Skin epidermis (tissue), 12 donors: ENCODE measurements at regions not wholly inside any gene's neighbourhood (a gene's known extent, or its start where the extent isn't known, plus 50 kb on each side); places are given as distances from the start of the nearest gene placed in this dataset.

Source experiments
- H3K27ac ChIP-seq, 21 experiments: fragments of 200-600 bp; sonication (generic) in 11 of 21; one replicate each; pipeline ENCODE4 v1.5.0; 2020; ENCODE audit warnings: mild to moderate bottlenecking in 3 of 21, inconsistent platforms in 2 of 21, moderate library complexity in 2 of 21
- H3K4me3 ChIP-seq, 7 experiments: fragments of 200-600 bp; sonication (generic) in 2 of 7; one replicate each; pipeline ENCODE4 v1.5.0; 2020; ENCODE audit warnings: inconsistent platforms in 2 of 7, mild to moderate bottlenecking in 2 of 7, moderate library complexity in 1 of 7

- Histone ChIP-seq H3K4me3 (no peak overlapping the region), H3K27ac (no peak overlapping the region)
Observed at GRCh38 chr21:36553406-36553805, 73.5 kb upstream of the CLDN14 start.

- no peak overlapping the region for H3K27ac ChIP-seq
- no peak overlapping the region for H3K4me3 ChIP-seq
Observed at GRCh38 chr21:36554411-36555157, 74.7 kb upstream of the CLDN14 start.

- Histone ChIP-seq H3K27ac (no peak overlapping the region), H3K4me3 (no peak overlapping the region)
Observed at GRCh38 chr21:36555199-36555800, 75.4 kb upstream of the CLDN14 start.

- H3K4me3 ChIP-seq, result no peak overlapping the region
Observed at GRCh38 chr21:36557316-36557715, 77.4 kb upstream of the CLDN14 start.

GRCh38 chr21:36560933-36561575 is 81.1 kb upstream of the CLDN14 start:
- no peak overlapping the region for H3K27ac ChIP-seq

More at GRCh38 chr21:36557316-36557715, 77.4 kb upstream of the CLDN14 start:
- no peak overlapping the region for H3K27ac ChIP-seq

GRCh38 chr21:36563341-36563926 is 83.5 kb upstream of the CLDN14 start:
- no peak overlapping the region for H3K27ac ChIP-seq
- no peak overlapping the region for H3K4me3 ChIP-seq

More at GRCh38 chr21:36560933-36561575, 81.1 kb upstream of the CLDN14 start:
- no peak overlapping the region for H3K4me3 ChIP-seq

GRCh38 chr21:36564647-36565046 is 84.7 kb upstream of the CLDN14 start:
- H3K4me3 ChIP-seq, result no peak overlapping the region
- H3K27ac ChIP-seq, result no peak overlapping the region

GRCh38 chr21:36565540-36565939 is 85.6 kb upstream of the CLDN14 start:
- H3K27ac ChIP-seq, result no peak overlapping the region
- no peak overlapping the region for H3K4me3 ChIP-seq

- Histone ChIP-seq H3K27ac (no peak overlapping the region), H3K4me3 (no peak overlapping the region)
Observed at GRCh38 chr21:36566644-36567043, 86.7 kb upstream of the CLDN14 start.

- Histone ChIP-seq H3K27ac (no peak overlapping the region), H3K4me3 (no peak overlapping the region)
Observed at GRCh38 chr21:36567216-36567885, 87.4 kb upstream of the CLDN14 start.

- no peak overlapping the region for H3K27ac ChIP-seq
- no peak overlapping the region for H3K4me3 ChIP-seq
Observed at GRCh38 chr21:36569511-36569910, 89.6 kb upstream of the CLDN14 start.

GRCh38 chr21:36571556-36571955 is 91.6 kb upstream of the CLDN14 start:
- no peak overlapping the region for H3K27ac ChIP-seq

GRCh38 chr21:36572039-36572438 is 92.1 kb upstream of the CLDN14 start:
- Histone ChIP-seq H3K4me3 (no peak overlapping the region), H3K27ac (no peak overlapping the region)

More at GRCh38 chr21:36571556-36571955, 91.6 kb upstream of the CLDN14 start:
- no peak overlapping the region for H3K4me3 ChIP-seq

GRCh38 chr21:36575306-36575705 is 95.4 kb upstream of the CLDN14 start:
- Histone ChIP-seq H3K27ac (no peak overlapping the region), H3K4me3 (no peak overlapping the region)

GRCh38 chr21:36576441-36576840 is 96.5 kb upstream of the CLDN14 start:
- no peak overlapping the region for H3K4me3 ChIP-seq
- H3K27ac ChIP-seq, result no peak overlapping the region

GRCh38 chr21:36579898-36580297 is 100.0 kb upstream of the CLDN14 start:
- Histone ChIP-seq H3K4me3 (no peak overlapping the region), H3K27ac (no peak overlapping the region)

GRCh38 chr21:36582271-36582670 is 102.3 kb upstream of the CLDN14 start:
- Histone ChIP-seq H3K4me3 (no peak overlapping the region), H3K27ac (no peak overlapping the region)

GRCh38 chr21:36583591-36583990 is 103.7 kb upstream of the CLDN14 start:
- Histone ChIP-seq H3K27ac (no peak overlapping the region), H3K4me3 (no peak overlapping the region)

- H3K4me3 ChIP-seq, result no peak overlapping the region
Observed at GRCh38 chr21:36584980-36585940, 105.3 kb upstream of the CLDN14 start.

More at GRCh38 chr21:36584980-36585940, 105.3 kb upstream of the CLDN14 start:
- H3K27ac ChIP-seq, result no peak overlapping the region
